ENCODE measurements at regions not wholly inside any gene's neighbourhood (a gene's known extent, or its start where the extent isn't known, plus 50 kb on each side); places are given as distances from the start of the nearest gene placed in this dataset.

DNA sequence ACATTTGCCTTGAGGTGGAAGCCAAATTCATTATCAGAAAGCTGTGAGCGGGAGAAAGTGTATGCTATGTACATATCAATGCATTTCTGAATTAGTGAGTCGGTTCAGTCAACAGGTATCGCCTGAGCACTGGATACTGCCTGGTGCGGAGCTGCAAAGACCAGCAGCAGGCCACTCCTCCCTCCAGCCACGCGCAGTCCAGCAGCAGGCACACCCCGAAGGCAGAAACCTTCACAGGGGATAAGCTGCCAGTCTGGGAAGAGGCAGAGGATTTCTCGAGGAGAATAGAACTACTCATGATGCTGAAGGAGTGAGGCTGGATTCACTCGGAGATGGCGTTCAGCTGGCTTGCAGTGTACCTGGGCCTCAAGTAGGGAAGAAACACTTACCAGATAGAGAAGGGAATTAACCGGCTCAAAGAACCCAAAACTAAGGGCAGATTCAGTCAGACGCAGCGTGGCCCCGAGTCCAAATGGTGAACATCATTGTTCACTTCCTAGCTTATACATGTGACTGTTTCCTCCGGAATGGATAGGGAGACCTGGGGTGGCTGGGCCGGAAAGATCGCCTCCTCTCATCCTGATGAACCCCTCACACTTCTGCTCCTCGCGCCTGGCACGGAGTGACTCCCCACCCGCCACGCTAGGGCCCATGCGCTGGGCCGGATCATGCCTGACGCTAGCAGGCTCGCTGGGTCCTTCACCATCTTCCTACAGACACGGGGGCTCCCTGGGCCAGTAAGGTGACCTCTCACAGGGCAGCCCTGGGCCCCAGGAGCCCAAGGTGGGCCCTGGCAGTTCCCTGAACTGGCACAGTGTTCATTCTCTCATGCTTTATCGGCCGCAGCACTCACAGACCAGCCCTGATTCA lies 78.1 kb upstream of the SPATA31C2 start:
- DNase-seq (ENCODE audit: extremely low read depth, low read depth), result no peak
- TF ChIP-seq, protein P1, sequence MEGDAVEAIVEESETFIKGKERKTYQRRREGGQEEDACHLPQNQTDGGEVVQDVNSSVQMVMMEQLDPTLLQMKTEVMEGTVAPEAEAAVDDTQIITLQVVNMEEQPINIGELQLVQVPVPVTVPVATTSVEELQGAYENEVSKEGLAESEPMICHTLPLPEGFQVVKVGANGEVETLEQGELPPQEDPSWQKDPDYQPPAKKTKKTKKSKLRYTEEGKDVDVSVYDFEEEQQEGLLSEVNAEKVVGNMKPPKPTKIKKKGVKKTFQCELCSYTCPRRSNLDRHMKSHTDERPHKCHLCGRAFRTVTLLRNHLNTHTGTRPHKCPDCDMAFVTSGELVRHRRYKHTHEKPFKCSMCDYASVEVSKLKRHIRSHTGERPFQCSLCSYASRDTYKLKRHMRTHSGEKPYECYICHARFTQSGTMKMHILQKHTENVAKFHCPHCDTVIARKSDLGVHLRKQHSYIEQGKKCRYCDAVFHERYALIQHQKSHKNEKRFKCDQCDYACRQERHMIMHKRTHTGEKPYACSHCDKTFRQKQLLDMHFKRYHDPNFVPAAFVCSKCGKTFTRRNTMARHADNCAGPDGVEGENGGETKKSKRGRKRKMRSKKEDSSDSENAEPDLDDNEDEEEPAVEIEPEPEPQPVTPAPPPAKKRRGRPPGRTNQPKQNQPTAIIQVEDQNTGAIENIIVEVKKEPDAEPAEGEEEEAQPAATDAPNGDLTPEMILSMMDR (IDR thresholded peaks at IDR 0.05; ENCODE audit: low read depth, low read length), result no peak

- no peak for DNase-seq (ENCODE audit: extremely low read depth, low read depth)
- TF ChIP-seq, protein P1 (IDR thresholded peaks at IDR 0.05; ENCODE audit: low read depth, low read length), result no peak
These were observed 77.2 kb upstream of the SPATA31C2 start for GRCh38 chr9:88215196-88216125.

GRCh38 chr9:88202321-88202720 lies 64.0 kb upstream of the SPATA31C2 start:
- no peak for DNase-seq (ENCODE audit: extremely low read depth, low read depth)
- TF ChIP-seq, protein P1 (IDR thresholded peaks at IDR 0.05; ENCODE audit: low read depth, low read length), result no peak

- no peak for DNase-seq (ENCODE audit: extremely low read depth, low read depth)
- TF ChIP-seq, protein P1 (IDR thresholded peaks at IDR 0.05; ENCODE audit: low read depth, low read length), result no peak
These were observed 60.1 kb upstream of the SPATA31C2 start for GRCh38 chr9:88198341-88198807.

DNA sequence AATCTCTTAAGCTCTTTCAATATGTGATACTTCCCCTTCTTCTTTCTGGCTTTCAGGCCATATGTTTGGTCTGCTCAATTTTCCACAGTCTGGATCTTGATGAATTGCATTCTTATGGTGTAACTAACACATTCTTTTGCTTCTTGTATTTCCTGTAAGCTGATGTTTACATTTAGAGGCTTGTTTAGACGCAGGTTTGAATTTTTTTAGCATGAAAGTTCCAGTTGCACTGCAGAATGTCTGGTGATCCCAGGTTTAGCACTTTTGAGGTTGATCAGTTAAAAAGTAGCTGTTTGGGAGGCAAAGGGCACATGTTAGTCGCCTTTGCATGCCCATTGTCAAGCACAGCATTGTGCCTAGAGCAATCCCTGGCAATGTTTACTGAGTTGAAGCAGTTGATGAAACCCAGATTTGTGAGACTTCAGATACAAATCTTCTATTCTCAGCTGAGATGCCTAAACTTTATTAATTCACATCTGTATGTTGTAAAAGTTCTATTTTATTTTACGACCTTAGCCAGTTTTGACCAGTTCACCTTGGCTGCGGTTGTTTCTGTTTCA lies 59.6 kb upstream of the SPATA31C2 start:
- peak; percentile 51 for DNase-seq (ENCODE audit: extremely low read depth, low read depth)

GRCh38 chr9:88197016-88197415 lies 58.7 kb upstream of the SPATA31C2 start:
- DNase-seq (ENCODE audit: extremely low read depth, low read depth), result peak; percentile 38
- TF ChIP-seq, protein P1 (IDR thresholded peaks at IDR 0.05; ENCODE audit: low read depth, low read length), result no peak

More for the DNA sequence above, 59.6 kb upstream of the SPATA31C2 start:
- TF ChIP-seq, protein P1 (IDR thresholded peaks at IDR 0.05; ENCODE audit: low read depth, low read length), result no peak
